ENCODE measurements at regions not wholly inside any gene's neighbourhood (a gene's known extent, or its start where the extent isn't known, plus 50 kb on each side); places are given as distances from the start of the nearest gene placed in this dataset.

DNA sequence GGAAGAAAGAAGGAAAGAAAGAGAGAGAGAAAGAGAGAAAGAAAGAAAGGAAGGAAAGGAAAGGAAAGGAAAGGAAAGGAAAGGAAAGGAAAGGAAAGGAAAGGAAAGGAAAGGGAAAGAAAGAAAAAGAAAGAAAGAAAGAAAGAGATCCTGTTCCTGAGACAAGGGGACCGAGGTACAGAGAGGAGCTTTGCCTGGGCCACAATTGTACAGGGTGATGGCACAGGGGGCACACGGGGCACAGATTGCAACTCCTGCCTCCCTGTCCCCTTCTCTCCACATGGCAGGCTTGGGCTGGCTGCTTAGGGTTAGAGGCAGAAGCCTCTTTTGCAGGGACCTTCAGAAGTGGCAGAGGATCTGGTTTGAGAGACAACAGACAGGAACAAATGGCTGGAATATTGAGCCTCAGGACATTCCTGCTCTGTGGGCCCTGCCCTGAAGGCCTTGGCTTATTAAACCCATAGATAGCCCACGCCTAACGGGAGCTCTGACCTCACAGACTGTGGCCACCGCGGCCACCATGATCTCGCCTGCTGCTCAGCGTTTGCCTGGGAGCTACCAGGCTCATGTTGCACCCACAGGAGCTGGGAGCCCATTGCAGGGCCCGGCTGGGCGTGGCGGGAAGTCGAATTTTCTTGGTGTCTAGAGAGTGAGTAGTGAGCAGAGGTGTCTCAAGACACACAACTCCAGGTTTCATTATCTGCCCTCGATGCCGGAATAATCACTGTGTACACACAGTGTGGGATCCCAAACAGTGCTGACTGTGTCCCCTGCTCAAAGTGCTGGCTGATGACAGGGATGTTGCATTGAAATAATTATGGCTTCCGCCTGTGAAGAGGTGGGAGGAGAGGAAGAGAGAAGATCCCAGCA is 147.9 kb upstream of the NCOR2 start (continued):
- TF ChIP-seq SMC3 (IDR thresholded peaks at IDR 0.05; ENCODE audit: low read depth, low read length) = no peak
- TF ChIP-seq FOS (IDR thresholded peaks at IDR 0.05; ENCODE audit: low read depth, low read length) = no peak
- TF ChIP-seq MAZ (IDR thresholded peaks at IDR 0.05; ENCODE audit: borderline replicate concordance, low read depth, low read length) = no peak
- TF ChIP-seq, protein P1, sequence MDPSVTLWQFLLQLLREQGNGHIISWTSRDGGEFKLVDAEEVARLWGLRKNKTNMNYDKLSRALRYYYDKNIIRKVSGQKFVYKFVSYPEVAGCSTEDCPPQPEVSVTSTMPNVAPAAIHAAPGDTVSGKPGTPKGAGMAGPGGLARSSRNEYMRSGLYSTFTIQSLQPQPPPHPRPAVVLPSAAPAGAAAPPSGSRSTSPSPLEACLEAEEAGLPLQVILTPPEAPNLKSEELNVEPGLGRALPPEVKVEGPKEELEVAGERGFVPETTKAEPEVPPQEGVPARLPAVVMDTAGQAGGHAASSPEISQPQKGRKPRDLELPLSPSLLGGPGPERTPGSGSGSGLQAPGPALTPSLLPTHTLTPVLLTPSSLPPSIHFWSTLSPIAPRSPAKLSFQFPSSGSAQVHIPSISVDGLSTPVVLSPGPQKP (IDR thresholded peaks at IDR 0.05; ENCODE audit: borderline replicate concordance, low read depth, low read length) = no peak

Measured in IMR-90 (cell line).